Body of pancreas (tissue), 4 donors: ENCODE measurements at regions not wholly inside any gene's neighbourhood (a gene's known extent, or its start where the extent isn't known, plus 50 kb on each side); places are given as distances from the start of the nearest gene placed in this dataset.

Experiments used
- POLR2A ChIP-seq, 3 donors: fragments of 450-650 bp; IDR thresholded peaks; one replicate each; pipeline ENCODE4 v1.6.1; 2016; ENCODE audit warnings: antibody characterized with exemption in 3 of 3, mild to moderate bottlenecking in 2 of 3
- TF ChIP-seq, protein P1 (sequence below), 7 experiments: fragments of 450-650 bp in 4 of 7; fragments of 200-600 bp in 3 of 7; sonication (generic) in 3 of 7; IDR thresholded peaks; one replicate each; pipeline ENCODE4 v1.5.1; 2016 to 2019; ENCODE audit warnings: antibody characterized with exemption in 7 of 7

DNA sequence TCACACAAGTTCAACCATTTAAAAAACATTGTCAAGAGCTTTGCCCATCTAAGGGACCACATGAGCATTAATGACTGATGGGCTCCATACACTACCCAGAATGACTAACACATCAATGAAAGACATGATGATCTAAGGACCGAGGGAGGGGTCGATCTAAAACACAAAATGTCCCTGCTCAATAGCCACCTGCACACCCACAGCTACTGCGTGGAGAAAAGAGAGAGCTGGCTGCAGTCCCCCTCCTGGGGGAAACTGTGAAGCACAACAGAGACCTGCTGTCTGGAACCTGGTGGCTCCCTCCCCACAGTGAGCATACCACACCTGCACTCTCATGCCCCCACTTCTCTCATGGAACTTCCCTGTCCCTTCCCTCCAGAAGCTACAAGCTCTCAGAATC lies 130.1 kb upstream of the ERG start:
- TF ChIP-seq, protein P1, sequence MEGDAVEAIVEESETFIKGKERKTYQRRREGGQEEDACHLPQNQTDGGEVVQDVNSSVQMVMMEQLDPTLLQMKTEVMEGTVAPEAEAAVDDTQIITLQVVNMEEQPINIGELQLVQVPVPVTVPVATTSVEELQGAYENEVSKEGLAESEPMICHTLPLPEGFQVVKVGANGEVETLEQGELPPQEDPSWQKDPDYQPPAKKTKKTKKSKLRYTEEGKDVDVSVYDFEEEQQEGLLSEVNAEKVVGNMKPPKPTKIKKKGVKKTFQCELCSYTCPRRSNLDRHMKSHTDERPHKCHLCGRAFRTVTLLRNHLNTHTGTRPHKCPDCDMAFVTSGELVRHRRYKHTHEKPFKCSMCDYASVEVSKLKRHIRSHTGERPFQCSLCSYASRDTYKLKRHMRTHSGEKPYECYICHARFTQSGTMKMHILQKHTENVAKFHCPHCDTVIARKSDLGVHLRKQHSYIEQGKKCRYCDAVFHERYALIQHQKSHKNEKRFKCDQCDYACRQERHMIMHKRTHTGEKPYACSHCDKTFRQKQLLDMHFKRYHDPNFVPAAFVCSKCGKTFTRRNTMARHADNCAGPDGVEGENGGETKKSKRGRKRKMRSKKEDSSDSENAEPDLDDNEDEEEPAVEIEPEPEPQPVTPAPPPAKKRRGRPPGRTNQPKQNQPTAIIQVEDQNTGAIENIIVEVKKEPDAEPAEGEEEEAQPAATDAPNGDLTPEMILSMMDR (IDR thresholded peaks at IDR 0.05): no peak
- TF ChIP-seq POLR2A (IDR thresholded peaks at IDR 0.05): no peak
